HepG2 (cell line): ENCODE measurements at regions not wholly inside any gene's neighbourhood (a gene's known extent, or its start where the extent isn't known, plus 50 kb on each side); places are given as distances from the start of the nearest gene placed in this dataset.

Experiments used
- ATAC-seq: fragments of 200-7000 bp; cut with Tn5 transposase; 3 replicates; pipeline ENCODE4 v1.9.1; 2020; ENCODE audit warnings: mild to moderate bottlenecking, moderate library complexity
- BruUV-seq: library from RNA; stranded (reverse); fragments of 400-500 nt; replicated peaks from 2 replicates; lab custom pipeline; 2021; lab: Mats Ljungman, UMichigan
- CTCF ChIA-PET: fragments of 300-600 bp; formaldehyde crosslinking; extraction: SDS; loops from one replicate; lab custom pipeline; 2021; ENCODE audit warnings: low total read pairs, inconsistent platforms, low intra/inter-chr PET ratio; lab: Yijun Ruan, JAX
- POLR2A ChIA-PET: fragments of 350-600 bp; sonication (Branson Sonifier 250); formaldehyde crosslinking; loops from one replicate; lab custom pipeline; 2020; ENCODE audit warnings: antibody characterized with exemption, inconsistent platforms; lab: Yijun Ruan, JAX
- DNase-seq: peaks from one replicate; pipeline ENCODE4 v3.0.0-alpha.2; 2015; ENCODE audit warnings: low spot score
- FAIRE-seq: peaks from 3 replicates; lab custom pipeline; 2011; peaks lifted over from hg19 to GRCh38; lab: Jason Lieb, UNC
- H2AFZ ChIP-seq: one replicate; pipeline ENCODE4 v1.6.1; 2011; ENCODE audit warnings: low read length, inconsistent platforms
- H3K27ac ChIP-seq: fragments of 300-600 bp; 3 replicates; pipeline ENCODE4 v1.8.0; 2011; ENCODE audit warnings: mixed run types, mild to moderate bottlenecking, mixed read lengths, low read length, inconsistent platforms; ENCODE audit not compliant: insufficient read depth; ENCODE audit errors: extremely low read length
- H3K27me3 ChIP-seq, 2 experiments: fragments of 200-600 bp in 1 of 2; 2 replicates in 1 of 2; 3 replicates in 1 of 2; pipeline versions ENCODE4 v1.6.0 to v1.8.0; 2011; ENCODE audit warnings: low read length in 2 of 2, mild to moderate bottlenecking in 2 of 2, moderate library complexity in 2 of 2, inconsistent platforms in 1 of 2; ENCODE audit not compliant: insufficient read depth in 2 of 2, control insufficient read depth in 1 of 2
- H3K36me3 ChIP-seq, 2 experiments: fragments of 200-600 bp in 1 of 2; replicated peaks in 1 of 2; 2 replicates in 1 of 2; 3 replicates in 1 of 2; pipeline versions ENCODE4 v1.5.1 to v1.8.0; 2011; ENCODE audit warnings: low read length in 2 of 2, inconsistent platforms in 1 of 2; ENCODE audit not compliant: insufficient read depth in 2 of 2, control insufficient read depth in 1 of 2
- H3K4me1 ChIP-seq: 2 replicates; pipeline ENCODE4 v1.5.1; 2012; ENCODE audit warnings: low read length, inconsistent platforms; ENCODE audit not compliant: insufficient read depth
- H3K4me2 ChIP-seq: 2 replicates; pipeline ENCODE4 v1.6.0; 2011; ENCODE audit warnings: low read depth, low read length, inconsistent platforms
- H3K4me3 ChIP-seq, 3 experiments: fragments of 200-600 bp in 1 of 3; sonication (generic), shearing (Covaris generic) in 1 of 3; replicated peaks in 1 of 3; 2 replicates each; pipeline ENCODE4 v1.5.1; 2011 to 2016; ENCODE audit warnings: low read length in 3 of 3, inconsistent platforms in 2 of 3, low read depth in 2 of 3, mild to moderate bottlenecking in 2 of 3, control low read depth in 1 of 3, mixed read lengths in 1 of 3; ENCODE audit not compliant: insufficient read depth in 1 of 3
- H3K79me2 ChIP-seq: one replicate; pipeline ENCODE4 v1.6.1; 2011; ENCODE audit warnings: low read length, inconsistent platforms; ENCODE audit not compliant: insufficient read depth
- H3K9ac ChIP-seq: 2 replicates; pipeline ENCODE4 v1.6.0; 2011; ENCODE audit warnings: mild to moderate bottlenecking, low read depth, low read length, inconsistent platforms; ENCODE audit not compliant: insufficient read depth
- H3K9me3 ChIP-seq: 2 replicates; pipeline ENCODE4 v1.5.1; 2012; ENCODE audit warnings: mild to moderate bottlenecking, low read length
- H4K20me1 ChIP-seq: 2 replicates; pipeline ENCODE4 v1.6.0; 2011; ENCODE audit warnings: inconsistent platforms, mild to moderate bottlenecking, low read length, moderate library complexity; ENCODE audit not compliant: insufficient read depth
- GFI1 ChIP-seq: sonication (generic); formaldehyde crosslinking; IDR thresholded peaks from 2 replicates; pipeline ENCODE4 v1.5.0; 2020; ENCODE audit warnings: missing genetic modification reagents, mild to moderate bottlenecking, borderline replicate concordance
- IKZF4 ChIP-seq: sonication (generic); formaldehyde crosslinking; IDR thresholded peaks from 2 replicates; pipeline ENCODE4 v1.5.1; 2020; ENCODE audit warnings: borderline replicate concordance, mild to moderate bottlenecking, low read depth, missing genetic modification reagents; ENCODE audit errors: not compliant biosample characterization
- NFE2L2 ChIP-seq: fragments of 150-350 bp; IDR thresholded peaks from 2 replicates; pipeline ENCODE4 v1.6.1; 2014; ENCODE audit warnings: low read length
- PRMT3 ChIP-seq: sonication (generic); formaldehyde crosslinking; IDR thresholded peaks from 2 replicates; pipeline ENCODE4 v1.8.1; 2022; ENCODE audit warnings: low read depth, mild to moderate bottlenecking, moderate library complexity, missing genetic modification reagents, borderline replicate concordance
- RFX1 ChIP-seq: fragments of 450-650 bp; IDR thresholded peaks from 2 replicates; pipeline ENCODE4 v1.6.1; 2017
- SPEN ChIP-seq: sonication (generic); formaldehyde crosslinking; IDR thresholded peaks from 2 replicates; pipeline ENCODE4 v1.5.1; 2020; ENCODE audit warnings: low read depth, mild to moderate bottlenecking, missing genetic modification reagents
- TEAD3 ChIP-seq: optimal IDR thresholded peaks from 2 replicates; pipeline ENCODE3; 2016; ENCODE audit warnings: borderline replicate concordance
- TMF1 ChIP-seq: sonication (generic); formaldehyde crosslinking; IDR thresholded peaks from 2 replicates; pipeline ENCODE4 v1.8.1; 2022; ENCODE audit warnings: low read depth, missing genetic modification reagents
- TOPORS ChIP-seq: sonication (generic); formaldehyde crosslinking; IDR thresholded peaks from 2 replicates; pipeline ENCODE4 v1.8.0; 2023; ENCODE audit warnings: mild to moderate bottlenecking, missing genetic modification reagents
- YEATS4 ChIP-seq: sonication (generic); formaldehyde crosslinking; IDR thresholded peaks from 2 replicates; pipeline ENCODE4 v1.4.0; 2020; ENCODE audit warnings: missing genetic modification reagents, borderline replicate concordance
- ZFP1 ChIP-seq: IDR thresholded peaks from 2 replicates; pipeline ENCODE4 v1.6.1; 2016
- WGBS: methylation state at CpG from one replicate; pipeline ENCODE4 v1.1.6; 2017; ENCODE audit warnings: low lambda C conversion rate; 5-methylcytosine and 5-hydroxymethylcytosine counted together
- in situ Hi-C: cut with HindIII; loops from 2 replicates; pipeline ENCODE4 v1.10.0; 2017; ENCODE audit warnings: low pct_unique_long_range_greater_than_20kb; ENCODE audit not compliant: extremely low pct_ligation_motif_present
- intact Hi-C: fragments of 100-400 bp; cut with micrococcal nuclease; formaldehyde crosslinking; loops from one replicate; pipeline ENCODE4 v1.10.0; 2022; ENCODE audit not compliant: unreplicated experiment
- TF ChIP-seq, protein P1 (sequence below): sonication (generic); formaldehyde crosslinking; conservative IDR thresholded peaks from 2 replicates; pipeline ENCODE4 v1.4.0; 2020; ENCODE audit warnings: mild to moderate bottlenecking, missing genetic modification reagents, moderate library complexity

DNA sequence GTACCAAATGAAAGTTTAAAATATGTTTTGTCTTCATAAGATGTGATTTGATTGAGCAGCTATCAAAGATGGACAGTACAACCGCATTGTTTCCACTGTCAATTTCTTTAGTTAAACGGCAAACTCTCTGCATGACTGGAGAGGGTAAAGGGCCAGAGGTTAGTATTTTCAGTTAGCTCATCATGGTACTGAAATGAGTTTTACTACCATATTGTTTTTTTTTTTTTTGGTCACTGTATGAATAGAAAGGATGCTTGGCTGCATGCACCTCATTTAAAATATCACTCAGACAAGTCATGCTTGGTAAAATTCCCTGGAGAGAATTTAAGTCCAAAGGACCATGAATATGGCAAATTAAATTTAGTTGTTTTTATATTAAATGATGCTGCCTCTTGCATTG is 942.1 kb upstream of the SPRY2 start:
- Histone ChIP-seq H3K27ac (no peak overlapping the region), H3K9me3 (no peaks in the 10 kb centered on the region)
- TF ChIP-seq SPEN (CRISPR knock-in tag) (no peak), YEATS4 (no peak), TEAD3 (CRISPR knock-in tag) (no peak), NFE2L2 (no peak), TOPORS (CRISPR knock-in tag) (no peak), GFI1 (CRISPR knock-in tag) (no peak), PRMT3 (CRISPR knock-in tag) (no peak), RFX1 (no peak), TMF1 (no peak), ZFP1 (CRISPR knock-in tag) (no peak), IKZF4 (CRISPR knock-in tag) (no peak)
- TF ChIP-seq, protein P1, sequence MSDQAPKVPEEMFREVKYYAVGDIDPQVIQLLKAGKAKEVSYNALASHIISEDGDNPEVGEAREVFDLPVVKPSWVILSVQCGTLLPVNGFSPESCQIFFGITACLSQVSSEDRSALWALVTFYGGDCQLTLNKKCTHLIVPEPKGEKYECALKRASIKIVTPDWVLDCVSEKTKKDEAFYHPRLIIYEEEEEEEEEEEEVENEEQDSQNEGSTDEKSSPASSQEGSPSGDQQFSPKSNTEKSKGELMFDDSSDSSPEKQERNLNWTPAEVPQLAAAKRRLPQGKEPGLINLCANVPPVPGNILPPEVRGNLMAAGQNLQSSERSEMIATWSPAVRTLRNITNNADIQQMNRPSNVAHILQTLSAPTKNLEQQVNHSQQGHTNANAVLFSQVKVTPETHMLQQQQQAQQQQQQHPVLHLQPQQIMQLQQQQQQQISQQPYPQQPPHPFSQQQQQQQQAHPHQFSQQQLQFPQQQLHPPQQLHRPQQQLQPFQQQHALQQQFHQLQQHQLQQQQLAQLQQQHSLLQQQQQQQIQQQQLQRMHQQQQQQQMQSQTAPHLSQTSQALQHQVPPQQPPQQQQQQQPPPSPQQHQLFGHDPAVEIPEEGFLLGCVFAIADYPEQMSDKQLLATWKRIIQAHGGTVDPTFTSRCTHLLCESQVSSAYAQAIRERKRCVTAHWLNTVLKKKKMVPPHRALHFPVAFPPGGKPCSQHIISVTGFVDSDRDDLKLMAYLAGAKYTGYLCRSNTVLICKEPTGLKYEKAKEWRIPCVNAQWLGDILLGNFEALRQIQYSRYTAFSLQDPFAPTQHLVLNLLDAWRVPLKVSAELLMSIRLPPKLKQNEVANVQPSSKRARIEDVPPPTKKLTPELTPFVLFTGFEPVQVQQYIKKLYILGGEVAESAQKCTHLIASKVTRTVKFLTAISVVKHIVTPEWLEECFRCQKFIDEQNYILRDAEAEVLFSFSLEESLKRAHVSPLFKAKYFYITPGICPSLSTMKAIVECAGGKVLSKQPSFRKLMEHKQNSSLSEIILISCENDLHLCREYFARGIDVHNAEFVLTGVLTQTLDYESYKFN, result no peak
- TF ChIP-seq, all 625 proteins: peak for 0
- CTCF ChIA-PET, result no interaction called here
- intact Hi-C loops, result no loop called here
- DNase-seq, result no peak
- POLR2A ChIA-PET, result no interaction called here
- no peak overlapping the region for H3K9ac ChIP-seq
- H3K36me3 ChIP-seq, result no peaks in the 10 kb centered on the region
- H3K4me3 ChIP-seq, result no peak overlapping the region
- FAIRE-seq, result no peak
- H4K20me1 ChIP-seq, result no peaks in the 10 kb centered on the region
- no peaks in the 10 kb centered on the region for H3K79me2 ChIP-seq
- no peaks in the 10 kb centered on the region for H3K4me1 ChIP-seq
- BruUV-seq, result no TSS peak
- H3K27me3 ChIP-seq, result no peaks in the 10 kb centered on the region
- in situ Hi-C loops, result no loop called here
- ATAC-seq, result no peak
- WGBS, result 54% methylated on average over 2 of the region's 2 CpGs
- no peak overlapping the region for H3K4me2 ChIP-seq
- no peak overlapping the region for H2AFZ ChIP-seq
